Activated B cell treated with CpG ODN at 0.5 μM for 24 hours (primary cell): ENCODE measurements at regions not wholly inside any gene's neighbourhood (a gene's known extent, or its start where the extent isn't known, plus 50 kb on each side); places are given as distances from the start of the nearest gene placed in this dataset.
"Not testable (repeated sequence)": the region's sequence is repeated elsewhere in the genome, so short reads cannot be mapped to it uniquely, and the experiment has no call there.

Experiments
- ATAC-seq: fragments of 200-7000 bp; cut with Tn5 transposase; one replicate; pipeline ENCODE4 v1.10.0; 2021; ENCODE audit warnings: low read depth, mild to moderate bottlenecking, moderate library complexity
- CTCF ChIA-PET: fragments of 350-600 bp; sonication (Branson Sonifier 250); formaldehyde crosslinking; loops from one replicate; lab custom pipeline; 2021; ENCODE audit warnings: antibody characterized with exemption; lab: Charles Lee
- POLR2A ChIA-PET: fragments of 350-600 bp; sonication (Branson Sonifier 250); formaldehyde crosslinking; loops from one replicate; lab custom pipeline; 2021; ENCODE audit warnings: antibody characterized with exemption; lab: Charles Lee
- DNase-seq: peaks from one replicate; pipeline ENCODE4 v3.0.0; 2022
- H3K27ac Mint-ChIP-seq: one replicate; pipeline ENCODE4 v1.8.0; 2020; ENCODE audit warnings: mixed read lengths
- H3K27me3 Mint-ChIP-seq: one replicate; pipeline ENCODE4 v1.8.0; 2021; ENCODE audit warnings: mixed read lengths
- H3K36me3 Mint-ChIP-seq: one replicate; pipeline ENCODE4 v1.8.0; 2021; ENCODE audit warnings: low read depth, mixed read lengths
- H3K4me1 Mint-ChIP-seq: one replicate; pipeline ENCODE4 v1.8.0; 2021; ENCODE audit warnings: mixed read lengths
- H3K4me3 Mint-ChIP-seq: one replicate; pipeline ENCODE4 v1.8.0; 2020; ENCODE audit warnings: mild to moderate bottlenecking, mixed read lengths
- H3K9me3 Mint-ChIP-seq: one replicate; pipeline ENCODE4 v1.8.0; 2020; ENCODE audit warnings: mixed read lengths
- CTCF ChIP-seq: fragments of 200-600 bp; IDR thresholded peaks from one replicate; pipeline ENCODE4 v1.8.0; 2022; ENCODE audit warnings: antibody characterized with exemption, mild to moderate bottlenecking
- intact Hi-C: fragments of 100-400 bp; cut with micrococcal nuclease; formaldehyde crosslinking; loops from one replicate; pipeline ENCODE4 v1.15.1; 2024

GRCh38 chr9:135408476-135409254 is 70.9 kb upstream of the PPP1R26 start:
- ChIA-PET POLR2A (no interaction called here), CTCF (no interaction called here)
- H3K36me3 Mint-ChIP-seq = no peaks in the 10 kb centered on the region
- H3K27ac Mint-ChIP-seq = no peak overlapping the region
- H3K4me3 Mint-ChIP-seq = no peak overlapping the region
- H3K27me3 Mint-ChIP-seq = peaks cover 6% of the 10 kb centered on the region
- H3K9me3 Mint-ChIP-seq = no peaks in the 10 kb centered on the region
- intact Hi-C loops = no loop called here
- no peak for TF ChIP-seq CTCF
- no peak for DNase-seq
- H3K4me1 Mint-ChIP-seq = peaks cover 2% of the 10 kb centered on the region
- no peak for ATAC-seq

GRCh38 chr9:135409286-135410200 is 70.0 kb upstream of the PPP1R26 start:
- DNase-seq = no peak
- Mint-ChIP-seq H3K27me3 (peaks cover 6% of the 10 kb centered on the region), H3K27ac (no peak overlapping the region), H3K4me3 (no peak overlapping the region), H3K36me3 (no peaks in the 10 kb centered on the region), H3K9me3 (no peaks in the 10 kb centered on the region), H3K4me1 (peaks cover 2% of the 10 kb centered on the region)
- ATAC-seq = no peak
- TF ChIP-seq CTCF = no peak
- ChIA-PET CTCF (no interaction called here), POLR2A (no interaction called here)
- intact Hi-C loops = no loop called here

GRCh38 chr9:135410421-135410820 is 69.2 kb upstream of the PPP1R26 start:
- H3K36me3 Mint-ChIP-seq = no peaks in the 10 kb centered on the region
- intact Hi-C loops = no loop called here
- no peak for TF ChIP-seq CTCF
- no peak overlapping the region for H3K27ac Mint-ChIP-seq
- ATAC-seq (no peak), DNase-seq (no peak)
- H3K9me3 Mint-ChIP-seq = no peaks in the 10 kb centered on the region
- POLR2A ChIA-PET = no interaction called here
- H3K27me3 Mint-ChIP-seq = peaks cover 6% of the 10 kb centered on the region
- no peak overlapping the region for H3K4me3 Mint-ChIP-seq
- CTCF ChIA-PET = no interaction called here
- H3K4me1 Mint-ChIP-seq = peaks cover 2% of the 10 kb centered on the region

- intact Hi-C loops = no loop called here
- ChIA-PET CTCF (interaction anchor here (1.6 kb wide), 1 partner anchor 961 kb away, joined by 6 read pairs; no protein-coding TSS in a partner anchor), POLR2A (no interaction called here)
- H3K27ac Mint-ChIP-seq = no peak overlapping the region
- no peaks in the 10 kb centered on the region for H3K36me3 Mint-ChIP-seq
- H3K4me3 Mint-ChIP-seq = no peak overlapping the region
- ATAC-seq (no peak), DNase-seq (no peak)
- H3K4me1 Mint-ChIP-seq = peaks cover 2% of the 10 kb centered on the region
- H3K9me3 Mint-ChIP-seq = no peaks in the 10 kb centered on the region
- no peak for TF ChIP-seq CTCF
- peaks cover 6% of the 10 kb centered on the region for H3K27me3 Mint-ChIP-seq
Measured at GRCh38 chr9:135410831-135411473, 68.6 kb upstream of the PPP1R26 start.

- H3K4me3 Mint-ChIP-seq, DNase-seq, H3K27me3 Mint-ChIP-seq, H3K36me3 Mint-ChIP-seq, H3K4me1 Mint-ChIP-seq, H3K27ac Mint-ChIP-seq, H3K9me3 Mint-ChIP-seq, POLR2A ChIA-PET, ATAC-seq: not testable (repeated sequence)
- intact Hi-C loops = loop anchor here (1.0 kb wide), 1 partner anchor 713 kb away; no protein-coding TSS in a partner anchor
- CTCF ChIA-PET = interaction anchor here (1.6 kb wide), 1 partner anchor 962 kb away, joined by 6 read pairs; no protein-coding TSS in a partner anchor
Measured at GRCh38 chr9:135411605-135412004, 68.0 kb upstream of the PPP1R26 start.
